OCI-LY3 (cell line): ENCODE measurements at regions not wholly inside any gene's neighbourhood (a gene's known extent, or its start where the extent isn't known, plus 50 kb on each side); places are given as distances from the start of the nearest gene placed in this dataset.

Experiments
- CTCF ChIP-seq: fragments of 200-600, 300-600 bp; sonication (generic); IDR thresholded peaks from 2 replicates; pipeline ENCODE4 v1.5.1; 2014; ENCODE audit warnings: antibody characterized with exemption, low read length, low read depth
- EZH2phosphoT487 ChIP-seq: fragments of 200-600 bp; shearing (Covaris generic); IDR thresholded peaks from 2 replicates; pipeline ENCODE4 v1.6.1; 2018; ENCODE audit warnings: antibody characterized with exemption, mixed run types, low read depth

GRCh38 chr7:125661006-125661405 lies 731.4 kb upstream of the POT1 start:
- TF ChIP-seq CTCF (no peak), EZH2phosphoT487 (no peak)
